SK-N-MC (cell line): ENCODE measurements at regions not wholly inside any gene's neighbourhood (a gene's known extent, or its start where the extent isn't known, plus 50 kb on each side); places are given as distances from the start of the nearest gene placed in this dataset.

Source experiments
- DNase-seq: peaks from one replicate; pipeline ENCODE4 v3.0.0-alpha.2; 2011; ENCODE audit warnings: low read depth, low spot score
- H3K27ac ChIP-seq: fragments of 200-600 bp; sonication (generic); 2 replicates; pipeline ENCODE4 v1.5.1; 2016; ENCODE audit warnings: mixed run types
- H3K36me3 ChIP-seq: fragments of 200-600 bp; sonication (generic); 2 replicates; pipeline ENCODE4 v1.6.1; 2017; ENCODE audit warnings: antibody characterized with exemption, low read length, mixed read lengths; ENCODE audit not compliant: insufficient read depth
- H3K4me3 ChIP-seq: fragments of 200-600 bp; sonication (generic); 2 replicates; pipeline ENCODE4 v1.5.1; 2016
- H3K9ac ChIP-seq: fragments of 200-600 bp; sonication (generic); 2 replicates; pipeline ENCODE4 v1.8.0; 2017; ENCODE audit warnings: mixed run types, mixed read lengths; ENCODE audit not compliant: insufficient read length
- H3K9me3 ChIP-seq: fragments of 200-600 bp; sonication (generic); 2 replicates; pipeline ENCODE4 v1.6.1; 2017; ENCODE audit warnings: low read depth, mild to moderate bottlenecking, antibody characterized with exemption, low read length, moderate library complexity, mixed read lengths
- EZH2 ChIP-seq: fragments of 200-600 bp; sonication (generic); IDR thresholded peaks from one replicate; pipeline ENCODE4 v1.6.1; 2017; ENCODE audit warnings: antibody characterized with exemption
- FOXP2 ChIP-seq: optimal IDR thresholded peaks from 2 replicates; pipeline ENCODE3; 2011; ENCODE audit warnings: mild to moderate bottlenecking, moderate library complexity; ENCODE audit not compliant: insufficient read depth; ENCODE audit errors: extremely low read length, control extremely low read depth
- POLR2AphosphoS5 ChIP-seq: IDR thresholded peaks from 2 replicates; pipeline ENCODE4 v1.6.1; 2012; ENCODE audit warnings: mild to moderate bottlenecking, low read depth, low read length, borderline replicate concordance

GRCh38 chr3:78115983-78116382, 1076.1 kb downstream of the ROBO2 start:
- Histone ChIP-seq H3K9me3 (no peaks in the 10 kb centered on the region), H3K27ac (no peak overlapping the region), H3K4me3 (no peak overlapping the region), H3K36me3 (no peaks in the 10 kb centered on the region), H3K9ac (no peak overlapping the region)
- TF ChIP-seq FOXP2 (no peak), EZH2 (no peak), POLR2AphosphoS5 (no peak)
- DNase-seq: no peak

DNA sequence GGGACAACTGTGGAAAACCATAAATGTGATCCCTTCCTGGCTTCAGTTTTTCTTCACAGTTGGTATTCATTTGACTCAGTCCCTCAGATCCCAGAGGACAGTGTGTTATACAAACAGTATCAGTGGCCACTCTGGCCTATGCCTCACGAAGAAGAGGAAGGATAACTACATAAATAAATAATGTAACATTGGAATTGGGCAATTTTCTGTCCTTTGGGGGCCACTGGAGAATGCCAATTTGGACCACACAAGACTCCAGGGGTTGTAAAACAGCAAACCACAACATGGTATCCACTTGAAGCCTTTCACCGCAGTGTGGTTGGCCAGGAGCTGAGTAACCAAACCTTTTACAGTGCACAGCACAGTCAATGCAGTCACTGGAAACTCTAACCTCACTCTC, 1077.0 kb downstream of the ROBO2 start:
- no peaks in the 10 kb centered on the region for H3K36me3 ChIP-seq
- no peak overlapping the region for H3K4me3 ChIP-seq
- H3K9ac ChIP-seq: no peak overlapping the region
- H3K27ac ChIP-seq: no peak overlapping the region
- no peaks in the 10 kb centered on the region for H3K9me3 ChIP-seq
- TF ChIP-seq FOXP2 (no peak), EZH2 (no peak), POLR2AphosphoS5 (no peak)
- DNase-seq: no peak

DNA sequence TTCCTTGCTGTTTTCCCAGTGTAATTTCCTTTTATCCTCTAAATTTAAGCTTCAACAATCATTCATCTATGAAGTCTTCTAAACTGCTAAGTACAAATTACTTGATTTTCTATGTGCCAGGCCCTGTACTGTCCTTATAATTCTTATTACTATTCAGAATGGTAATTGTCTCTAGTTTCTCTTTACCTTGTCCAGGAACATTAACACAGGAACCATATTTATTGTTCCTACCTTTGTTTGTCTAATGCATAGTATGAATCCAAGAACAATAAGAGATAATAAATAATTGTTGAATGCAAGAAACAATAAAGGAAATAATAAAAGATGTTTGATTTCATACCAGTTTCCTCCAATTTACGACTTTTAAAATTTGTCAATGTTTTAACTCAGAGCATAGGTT, 1083.2 kb downstream of the ROBO2 start:
- no peak for TF ChIP-seq EZH2
- TF ChIP-seq POLR2AphosphoS5: no peak
- no peak for TF ChIP-seq FOXP2

DNA sequence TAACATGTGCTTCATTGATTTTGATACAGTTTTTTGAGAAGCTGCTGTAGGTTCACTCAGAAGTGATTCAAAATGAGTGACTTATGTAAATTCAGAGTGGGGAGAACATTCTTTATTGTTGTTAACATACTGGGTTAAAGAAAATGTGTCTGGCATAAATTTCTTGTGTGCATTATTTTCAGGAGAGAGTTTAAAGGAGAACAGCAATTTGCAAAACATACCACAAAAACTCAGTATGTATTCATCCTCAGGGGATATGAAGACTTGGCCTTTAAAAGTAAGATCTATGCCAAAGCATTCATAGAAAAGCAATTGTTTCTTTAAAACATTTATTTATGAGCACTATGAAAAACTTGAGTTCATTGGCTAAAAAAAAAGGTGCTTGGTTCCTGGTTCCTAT, 1089.8 kb downstream of the ROBO2 start:
- H3K4me3 ChIP-seq: no peak overlapping the region
- H3K36me3 ChIP-seq: no peaks in the 10 kb centered on the region
- no peak for TF ChIP-seq FOXP2
- no peak for TF ChIP-seq EZH2
- TF ChIP-seq POLR2AphosphoS5: no peak
- DNase-seq: no peak
- no peak overlapping the region for H3K27ac ChIP-seq
- no peak overlapping the region for H3K9ac ChIP-seq
- H3K9me3 ChIP-seq: no peaks in the 10 kb centered on the region

More for the DNA sequence above, 1083.2 kb downstream of the ROBO2 start:
- DNase-seq: no peak
- H3K36me3 ChIP-seq: no peaks in the 10 kb centered on the region
- H3K27ac ChIP-seq: no peak overlapping the region
- no peak overlapping the region for H3K4me3 ChIP-seq
- no peak overlapping the region for H3K9ac ChIP-seq
- no peaks in the 10 kb centered on the region for H3K9me3 ChIP-seq

- H3K36me3 ChIP-seq: no peaks in the 10 kb centered on the region
- no peak overlapping the region for H3K4me3 ChIP-seq
- H3K9me3 ChIP-seq: no peaks in the 10 kb centered on the region
- H3K27ac ChIP-seq: no peak overlapping the region
- no peak for TF ChIP-seq FOXP2
- no peak for TF ChIP-seq EZH2
- TF ChIP-seq POLR2AphosphoS5: no peak
- no peak overlapping the region for H3K9ac ChIP-seq
- no peak for DNase-seq
Measured at GRCh38 chr3:78130741-78131290, 1090.9 kb downstream of the ROBO2 start.

DNA sequence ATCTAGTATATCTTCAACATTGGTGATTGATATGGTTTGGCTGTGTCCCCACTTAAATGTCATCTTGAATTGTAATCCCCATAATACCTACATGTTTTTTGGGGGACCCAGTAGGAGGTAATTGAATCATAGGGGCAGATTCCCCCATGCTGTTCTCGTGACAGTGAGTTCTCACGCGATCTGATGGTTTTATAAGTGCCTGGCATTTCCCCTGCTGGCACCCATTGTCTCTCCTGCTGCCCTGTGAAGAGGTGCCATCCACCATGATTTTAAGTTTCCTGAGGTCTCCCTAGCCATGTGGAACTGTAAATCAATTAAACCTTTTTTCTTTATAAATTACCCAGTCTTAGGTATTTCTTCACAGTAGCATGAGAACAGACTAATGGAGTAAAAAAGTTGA, 1094.6 kb downstream of the ROBO2 start:
- no peak overlapping the region for H3K4me3 ChIP-seq
- DNase-seq: no peak
- H3K36me3 ChIP-seq: no peaks in the 10 kb centered on the region
- no peak for TF ChIP-seq POLR2AphosphoS5
- no peak for TF ChIP-seq FOXP2
- TF ChIP-seq EZH2: no peak
- H3K9me3 ChIP-seq: no peaks in the 10 kb centered on the region
- no peak overlapping the region for H3K9ac ChIP-seq
- no peak overlapping the region for H3K27ac ChIP-seq

- Histone ChIP-seq H3K9ac (no peak overlapping the region), H3K4me3 (no peak overlapping the region), H3K9me3 (no peaks in the 10 kb centered on the region), H3K27ac (peak overlapping the region; percentile 54; the same call in 1 of the 2 replicates), H3K36me3 (no peaks in the 10 kb centered on the region)
- no peak for DNase-seq
- TF ChIP-seq EZH2: no peak
- no peak for TF ChIP-seq FOXP2
- TF ChIP-seq POLR2AphosphoS5: no peak
Measured at GRCh38 chr3:78139166-78139565, 1099.3 kb downstream of the ROBO2 start.

DNA sequence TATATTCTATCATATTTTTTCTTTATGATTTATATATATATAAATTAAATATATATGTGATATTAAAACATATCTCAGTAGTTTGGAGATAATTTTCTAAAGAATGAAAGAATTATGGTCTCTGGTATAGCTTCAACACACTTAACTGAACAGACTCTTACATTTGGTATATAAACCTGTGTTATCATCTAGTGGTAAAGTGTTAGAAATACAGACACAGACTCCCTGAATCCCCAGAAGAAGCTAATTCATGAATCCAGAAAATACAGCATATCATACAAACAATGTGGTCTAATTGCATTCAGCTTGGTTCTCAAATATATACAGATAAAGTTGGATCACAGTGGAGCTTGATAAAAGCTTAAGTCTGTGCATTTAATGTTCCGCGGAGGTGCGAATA, 1100.4 kb downstream of the ROBO2 start:
- no peak for DNase-seq
- no peaks in the 10 kb centered on the region for H3K36me3 ChIP-seq
- H3K9me3 ChIP-seq: no peaks in the 10 kb centered on the region
- TF ChIP-seq POLR2AphosphoS5: no peak
- no peak for TF ChIP-seq EZH2
- no peak for TF ChIP-seq FOXP2
- no peak overlapping the region for H3K4me3 ChIP-seq
- no peak overlapping the region for H3K9ac ChIP-seq
- no peak overlapping the region for H3K27ac ChIP-seq

- Histone ChIP-seq H3K27ac (no peak overlapping the region), H3K36me3 (no peaks in the 10 kb centered on the region), H3K9me3 (no peaks in the 10 kb centered on the region), H3K9ac (no peak overlapping the region), H3K4me3 (no peak overlapping the region)
- TF ChIP-seq FOXP2: no peak
- no peak for TF ChIP-seq EZH2
- TF ChIP-seq POLR2AphosphoS5: no peak
- no peak for DNase-seq
Measured at GRCh38 chr3:78140866-78141265, 1101.0 kb downstream of the ROBO2 start.
